ENCODE measurements at regions not wholly inside any gene's neighbourhood (a gene's known extent, or its start where the extent isn't known, plus 50 kb on each side); places are given as distances from the start of the nearest gene placed in this dataset.
"Not testable (repeated sequence)": the region's sequence is repeated elsewhere in the genome, so short reads cannot be mapped to it uniquely, and the experiment has no call there.

DNA sequence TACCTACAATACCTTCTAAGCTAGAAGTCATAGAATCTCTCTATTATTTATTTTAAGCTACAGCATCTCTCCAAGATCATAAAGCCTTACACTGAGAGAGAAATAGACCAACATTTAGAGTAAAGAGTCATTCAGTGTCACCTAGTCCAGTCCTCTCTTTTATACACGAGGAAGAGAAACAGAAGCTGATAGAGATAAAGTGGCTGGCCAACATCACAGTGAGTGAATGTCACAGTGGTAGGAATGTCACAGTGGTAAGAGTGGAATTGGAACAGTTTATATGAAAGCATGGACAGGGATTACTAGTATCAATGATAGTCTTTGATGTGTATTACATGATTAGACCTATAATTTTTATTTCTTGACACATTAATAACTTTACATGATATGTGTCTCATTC, 307.8 kb upstream of the NBPF12 start:
- not testable (repeated sequence) for DNase-seq

DNA sequence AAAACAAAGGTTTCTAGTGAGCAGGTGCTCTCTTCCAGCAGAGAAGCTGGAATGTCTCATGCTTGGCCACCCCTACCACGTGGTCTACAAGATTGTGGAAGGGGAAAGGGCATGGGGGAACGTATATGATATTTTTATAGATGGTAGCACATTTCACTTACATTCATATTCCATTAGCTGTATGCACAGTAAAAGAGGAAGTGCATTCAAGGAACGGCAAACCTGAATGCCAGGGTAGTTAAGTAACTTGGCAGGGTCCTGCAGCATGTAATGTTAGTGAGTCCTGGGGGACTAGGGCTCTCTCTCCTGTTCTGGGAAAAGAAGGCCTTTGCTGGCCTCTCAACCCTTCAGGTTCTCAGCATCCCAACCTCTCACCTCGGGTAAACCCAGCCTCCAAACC, 319.5 kb upstream of the NBPF12 start:
- not testable (repeated sequence) for DNase-seq

DNA sequence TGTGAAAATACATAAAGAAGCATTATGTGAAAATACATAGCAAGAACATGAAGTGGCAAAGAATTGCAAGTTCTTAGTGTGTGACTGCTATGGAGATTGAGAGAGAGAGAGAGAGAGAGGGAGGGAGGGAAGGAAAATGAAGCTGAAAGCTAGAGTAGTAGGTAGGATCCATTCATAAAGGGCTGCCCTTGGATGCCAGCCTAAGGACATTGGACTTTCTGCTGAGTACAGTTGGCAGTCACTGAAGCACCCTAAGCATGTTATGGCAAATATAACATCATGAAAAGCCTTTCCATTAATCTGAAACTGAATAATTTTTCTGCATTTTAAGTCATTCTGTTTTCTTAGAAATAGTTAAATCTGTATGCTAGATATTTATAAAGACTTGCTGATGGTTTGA, 333.4 kb upstream of the NBPF12 start:
- not testable (repeated sequence) for DNase-seq

DNA sequence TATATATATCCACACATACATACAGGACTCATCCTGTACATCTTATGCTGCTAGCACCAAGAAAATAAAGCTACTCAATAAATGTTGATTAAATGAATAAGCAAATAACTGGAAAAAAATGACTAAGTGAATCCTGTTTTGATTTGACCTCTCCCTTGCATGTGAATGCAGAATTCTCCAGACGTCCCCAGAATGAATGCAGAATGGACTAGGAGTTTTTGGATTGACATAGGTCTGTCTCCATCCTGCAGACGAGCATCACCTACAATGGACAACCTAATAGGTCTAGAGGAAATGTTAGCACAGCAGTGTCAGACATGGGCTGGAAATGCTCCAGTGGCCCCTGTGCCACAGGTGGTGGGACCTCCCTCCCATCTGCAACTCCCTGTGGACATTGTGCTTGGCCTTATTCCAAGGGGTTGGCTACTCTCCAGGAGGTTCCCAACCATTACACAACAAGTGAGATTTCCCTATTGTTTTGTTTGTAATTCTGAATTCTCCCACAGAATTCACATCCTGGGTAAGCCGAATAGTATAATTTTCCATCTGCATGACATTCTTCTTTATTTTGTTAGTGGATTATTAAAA, 337.3 kb upstream of the NBPF12 start:
- DNase-seq: not testable (repeated sequence)

DNA sequence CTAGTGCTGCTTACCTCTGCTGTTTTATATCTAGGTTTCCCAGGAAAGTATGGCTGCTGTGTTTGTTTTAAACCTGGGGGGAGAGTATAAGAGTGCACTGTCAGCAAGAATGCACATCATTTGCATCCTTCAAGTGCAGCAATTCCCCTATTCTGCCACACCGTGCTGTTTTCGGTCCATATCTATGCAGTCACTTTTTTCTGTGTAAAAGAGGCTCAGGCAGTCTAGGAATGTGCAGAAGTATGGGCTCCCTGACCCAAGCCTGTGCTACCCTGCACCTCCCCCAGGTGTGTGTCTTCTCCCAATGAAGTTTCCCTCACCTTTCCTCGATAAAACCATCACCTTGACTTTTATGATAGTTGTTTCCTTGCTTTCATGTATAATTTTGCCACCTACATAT, 338.2 kb upstream of the NBPF12 start:
- DNase-seq: not testable (repeated sequence)

DNA sequence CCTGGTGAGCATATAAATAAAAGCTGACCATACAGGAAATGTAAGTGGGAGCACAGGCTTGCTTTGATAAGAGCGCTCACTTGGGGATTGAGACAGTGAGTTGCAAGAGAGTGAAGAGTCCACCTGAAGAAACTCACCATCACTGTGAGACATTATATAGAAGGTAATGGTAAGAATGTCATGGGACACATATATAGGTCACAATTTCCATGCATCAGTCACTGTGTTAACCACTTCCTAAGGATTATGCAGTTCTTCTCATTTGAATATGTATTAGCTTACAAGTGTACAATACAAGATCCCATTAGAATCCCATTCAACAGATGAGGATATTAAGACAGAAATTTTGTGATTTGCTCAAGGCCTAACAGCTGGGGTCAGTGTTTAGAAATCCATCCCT, 352.4 kb upstream of the NOTCH2NLA start:
- DNase-seq: not testable (repeated sequence)

DNA sequence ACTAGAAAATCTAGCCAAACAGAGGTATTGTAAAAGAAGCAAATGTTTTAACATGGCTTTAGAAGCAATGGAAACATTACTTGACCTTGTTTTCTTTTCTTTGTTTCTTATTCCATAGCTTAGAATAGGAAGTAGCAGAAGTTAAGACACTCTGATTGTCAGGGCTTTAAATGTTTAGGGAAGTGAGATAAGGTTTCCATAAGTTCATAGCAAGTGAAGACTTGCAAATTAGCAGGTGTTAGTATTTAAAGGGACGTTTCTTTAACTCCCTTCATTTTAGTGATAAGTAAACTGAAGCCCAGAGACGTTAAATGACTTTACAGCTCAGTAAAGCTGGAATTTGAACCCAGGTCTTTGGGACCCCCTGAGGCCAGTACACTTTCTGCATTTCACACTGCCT, 338.7 kb upstream of the NOTCH2NLA start:
- DNase-seq: not testable (repeated sequence)

DNA sequence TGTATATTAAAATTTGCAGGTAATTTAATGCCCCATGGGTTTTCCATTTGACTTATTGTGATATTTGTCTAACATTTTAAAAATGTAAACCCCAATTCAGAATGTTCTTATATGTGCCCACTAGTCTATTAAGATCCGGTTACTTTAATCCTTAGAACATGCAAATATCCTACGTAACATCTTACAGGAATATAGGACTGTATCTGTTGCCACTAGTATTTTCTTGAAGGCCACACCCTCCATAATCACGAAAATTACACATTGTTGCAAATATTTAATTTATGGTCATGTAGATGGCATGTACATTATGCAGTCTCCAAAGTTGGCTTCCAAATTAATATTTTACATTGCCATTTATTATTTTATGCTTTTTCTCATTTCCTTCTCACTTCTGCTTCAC, 329.2 kb upstream of the NOTCH2NLA start:
- DNase-seq: not testable (repeated sequence)

DNA sequence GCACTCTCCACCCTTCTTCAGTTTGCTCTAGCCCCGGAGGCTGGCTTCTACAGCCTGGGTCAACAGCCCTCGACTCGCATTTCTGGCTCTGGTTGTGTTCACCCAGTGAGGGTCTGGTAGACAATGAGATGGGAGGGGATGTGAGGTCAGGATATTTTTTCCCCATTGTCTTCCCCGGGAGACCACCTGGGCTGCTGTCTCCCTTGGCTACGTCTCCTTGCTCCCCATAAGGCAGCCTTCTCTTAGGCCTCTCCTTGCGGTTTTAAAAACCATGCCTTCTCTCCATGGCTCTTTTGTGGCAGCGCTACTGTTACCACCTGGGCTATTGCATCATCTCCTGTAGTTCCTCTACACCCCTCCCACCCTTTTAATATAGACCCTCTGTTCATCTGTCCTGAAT, 327.6 kb upstream of the NOTCH2NLA start:
- DNase-seq: not testable (repeated sequence)

DNA sequence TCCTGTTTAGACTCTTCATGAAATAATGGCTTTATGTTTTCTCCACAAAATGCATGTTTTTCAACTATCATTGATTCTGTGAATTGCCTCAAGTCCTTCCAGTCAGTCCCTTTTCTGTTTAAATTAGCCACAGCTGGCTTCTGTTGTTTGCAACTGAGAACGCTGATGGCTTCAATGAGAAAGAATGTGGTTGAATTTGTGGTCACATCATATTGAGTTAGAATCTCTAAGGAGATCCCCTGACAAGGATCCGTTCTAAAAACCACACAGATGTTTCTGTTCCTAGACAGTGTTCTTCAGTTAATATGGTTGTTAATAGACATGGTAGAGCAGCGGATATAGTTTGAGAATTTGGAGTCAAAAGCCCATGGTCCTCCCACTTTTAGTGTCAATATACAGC, 323.6 kb upstream of the NOTCH2NLA start:
- not testable (repeated sequence) for DNase-seq

DNA sequence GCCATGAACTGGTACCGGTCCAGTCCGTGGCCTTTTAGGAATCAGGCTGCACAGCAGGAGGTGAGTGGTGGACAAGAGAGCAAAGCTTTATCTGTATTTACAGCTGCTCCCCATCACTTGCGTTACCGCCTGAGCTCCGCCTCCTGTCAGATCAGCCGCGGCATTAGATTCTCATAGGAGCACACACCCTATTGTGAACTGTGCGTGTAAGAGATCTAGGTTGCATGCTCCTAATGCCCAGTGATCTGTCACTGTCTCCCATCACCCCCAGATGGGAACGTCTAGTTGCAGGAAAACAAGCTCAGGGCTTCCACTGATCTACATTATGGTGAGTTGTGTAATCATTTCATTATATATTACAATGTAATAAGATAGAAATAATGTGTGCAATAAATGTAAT, 319.9 kb upstream of the NOTCH2NLA start:
- DNase-seq: not testable (repeated sequence)

DNA sequence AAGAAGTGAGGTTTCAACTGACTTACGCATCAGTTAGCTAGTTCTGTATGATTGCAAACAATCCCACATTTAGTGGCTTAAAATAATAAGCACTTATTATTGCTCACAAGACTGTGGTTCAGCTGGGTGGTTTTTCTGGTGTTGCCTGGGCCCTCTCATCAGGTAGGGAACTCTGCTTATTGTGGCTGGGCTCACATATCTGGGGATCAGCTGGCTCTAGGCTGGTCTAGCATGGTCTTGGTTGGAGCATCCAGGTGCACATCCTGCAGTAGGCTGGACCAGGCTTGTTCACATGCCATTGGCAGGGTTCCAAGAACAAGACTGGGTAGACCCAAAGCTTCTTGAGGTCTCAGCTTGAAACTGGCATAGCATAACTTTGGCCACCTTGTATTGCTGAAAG, 317.4 kb upstream of the NOTCH2NLA start:
- not testable (repeated sequence) for DNase-seq

DNA sequence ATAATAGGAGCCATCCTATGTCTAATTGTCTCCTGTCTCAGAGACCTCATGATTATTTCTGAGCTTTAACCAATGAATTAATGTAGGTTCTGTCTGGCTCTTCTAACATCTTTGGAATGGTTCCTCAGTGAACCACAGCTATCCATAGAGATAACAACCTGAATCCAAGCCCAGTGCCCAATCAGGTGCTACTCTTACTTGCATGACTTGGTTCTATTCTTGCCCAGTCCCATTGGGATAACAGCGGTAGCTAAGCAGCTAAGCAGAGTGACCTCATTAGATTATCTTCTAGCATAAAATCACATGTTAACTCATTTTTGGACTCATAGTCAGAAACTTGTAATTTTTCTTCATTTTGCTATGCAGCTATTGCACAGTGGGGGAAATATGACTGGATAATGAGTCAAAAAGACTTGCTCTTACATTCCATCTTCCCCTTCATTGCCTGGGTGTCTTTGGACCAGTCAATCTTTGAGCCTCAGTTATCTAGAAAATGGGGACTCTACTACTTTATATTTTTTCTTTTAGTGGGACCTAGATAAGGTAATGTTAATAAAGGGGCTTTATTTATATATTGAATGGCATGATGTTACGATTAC, 309.1 kb upstream of the NOTCH2NLA start:
- DNase-seq: not testable (repeated sequence)

DNA sequence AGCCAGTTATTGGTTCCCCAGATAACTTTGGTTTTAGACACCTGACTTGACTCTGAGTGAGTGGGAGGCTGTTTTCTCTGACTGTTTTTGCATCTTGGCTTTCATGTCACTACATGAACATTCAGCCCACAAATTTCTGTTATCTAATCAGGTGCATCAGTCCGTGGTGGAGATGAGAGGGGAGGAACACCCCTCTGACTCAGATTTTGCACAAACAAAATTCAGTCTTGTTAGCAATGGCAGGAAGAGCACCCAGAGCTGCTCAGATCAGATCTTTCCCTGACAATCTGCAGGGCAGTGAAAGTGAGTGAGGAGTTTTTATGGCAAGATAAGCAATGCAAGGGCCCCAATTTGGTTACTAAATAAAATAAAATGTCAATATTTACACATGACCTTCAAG, 307.2 kb upstream of the NOTCH2NLA start:
- not testable (repeated sequence) for DNase-seq

DNA sequence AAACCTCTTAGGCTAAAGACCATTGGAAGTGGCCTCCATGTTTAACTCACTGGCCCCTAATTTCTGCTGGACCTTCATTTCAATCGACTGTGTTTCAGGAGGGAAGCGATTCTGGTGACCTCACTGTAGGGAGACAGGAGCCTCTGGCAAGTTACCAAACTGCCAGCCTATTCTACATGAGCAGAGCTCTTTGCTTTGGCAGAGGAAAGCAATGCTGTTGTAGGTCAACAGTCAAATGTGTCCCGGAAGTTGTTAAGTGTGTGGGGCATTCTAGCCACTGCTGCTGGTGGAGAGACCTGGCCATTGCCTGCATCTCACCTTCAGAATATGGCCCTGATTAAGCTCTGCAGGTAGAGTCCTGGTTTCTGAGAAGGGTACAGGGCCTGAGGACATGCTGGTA, 306.8 kb upstream of the NOTCH2NLA start:
- DNase-seq: not testable (repeated sequence)

DNA sequence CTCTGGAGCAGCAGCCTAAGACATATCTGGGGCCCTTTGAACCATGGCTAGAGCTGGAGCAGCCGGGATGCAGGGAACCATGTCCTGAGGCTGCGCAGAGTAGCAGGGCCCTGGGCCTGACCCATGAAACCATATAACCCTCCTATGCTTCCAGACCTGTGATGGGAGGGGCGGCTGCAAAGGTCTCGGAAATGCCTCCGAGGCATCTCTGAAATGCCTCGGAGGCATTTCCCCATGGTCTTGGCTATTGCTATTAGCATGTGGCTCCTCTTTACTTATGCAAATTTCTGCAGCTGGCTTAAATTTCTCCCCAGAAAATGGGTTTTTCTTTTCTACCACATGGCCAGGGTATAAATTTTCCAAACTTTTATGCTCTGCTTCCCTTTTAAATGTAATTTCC, 302.1 kb upstream of the NOTCH2NLA start:
- DNase-seq: not testable (repeated sequence)

DNA sequence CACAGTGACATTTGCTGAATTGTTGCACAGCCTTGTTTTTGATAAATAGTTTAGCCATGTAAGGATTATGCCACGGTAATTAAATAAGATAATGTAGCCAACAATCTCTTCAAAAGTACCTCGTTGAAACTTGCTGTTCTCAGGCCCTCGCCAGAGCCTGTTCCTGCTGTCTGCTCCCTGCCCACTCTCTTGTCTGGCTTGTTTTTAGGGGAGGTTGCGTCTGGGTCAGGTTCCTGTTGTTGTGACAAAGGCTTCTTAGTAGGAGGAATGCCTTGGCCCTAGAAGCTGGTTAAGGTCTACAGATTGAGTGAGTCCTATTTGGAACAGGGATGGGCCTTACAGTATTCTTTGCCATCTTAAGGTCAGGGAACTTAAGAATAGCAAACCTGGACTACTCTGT, 294.0 kb upstream of the NOTCH2NLA start:
- not testable (repeated sequence) for DNase-seq

DNA sequence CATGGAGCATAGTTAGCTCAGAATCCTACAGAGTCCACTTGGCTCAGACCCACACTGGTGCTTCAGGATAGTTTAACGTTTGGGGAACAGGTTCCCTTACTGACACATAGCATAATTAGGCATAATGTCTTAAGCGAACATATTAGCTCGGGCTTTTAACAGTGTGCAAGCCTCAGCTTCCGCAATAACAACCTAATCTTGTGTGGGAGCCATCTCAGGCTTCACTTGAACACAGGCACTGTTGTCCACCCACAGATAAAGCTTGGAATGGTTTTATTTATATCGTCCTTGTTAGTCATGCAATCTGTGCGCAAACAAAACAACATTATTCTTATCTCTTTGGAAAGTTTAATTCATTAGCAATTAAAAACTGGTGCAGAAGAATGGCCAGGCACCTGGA, 293.5 kb upstream of the NOTCH2NLA start:
- DNase-seq: not testable (repeated sequence)

DNA sequence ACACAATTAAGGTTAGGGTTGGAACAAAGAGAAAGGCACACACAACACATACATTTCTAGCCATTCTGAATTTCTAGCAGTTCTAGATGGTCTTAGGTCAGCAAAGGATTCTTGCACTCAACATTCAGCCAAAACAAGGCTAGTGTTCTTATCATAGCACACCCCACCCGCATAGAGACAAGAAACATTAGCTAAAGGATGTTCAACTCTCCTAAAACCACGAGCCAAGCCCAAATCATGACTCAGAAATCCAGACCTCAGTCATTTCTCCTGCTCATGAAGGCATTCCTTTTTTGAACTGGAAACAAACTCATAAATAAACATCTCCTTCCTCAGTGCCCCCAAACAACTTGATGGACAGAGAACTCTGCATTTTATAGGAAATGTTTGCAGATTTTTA, 293.0 kb upstream of the NOTCH2NLA start:
- not testable (repeated sequence) for DNase-seq

DNA sequence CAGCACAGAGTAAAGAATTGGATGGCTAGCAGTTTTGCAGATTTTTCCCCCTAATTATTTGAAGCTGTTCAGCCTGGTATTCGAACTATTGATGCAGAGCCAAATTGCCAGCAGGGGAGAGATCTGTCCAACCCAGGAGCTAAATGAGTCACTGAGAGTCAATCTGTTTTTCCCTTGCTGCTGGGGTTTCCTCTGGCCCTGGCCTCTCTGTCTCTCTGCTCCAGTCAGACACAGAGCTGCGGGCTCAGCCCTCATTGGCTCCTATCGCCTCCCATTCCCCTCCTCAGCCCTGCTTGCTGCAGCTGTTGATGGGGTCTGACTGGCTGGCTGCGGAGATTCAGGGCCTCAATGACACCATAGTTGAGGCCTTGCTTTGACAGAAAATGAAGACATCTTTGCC, 284.9 kb upstream of the NOTCH2NLA start:
- DNase-seq: not testable (repeated sequence)

DNA sequence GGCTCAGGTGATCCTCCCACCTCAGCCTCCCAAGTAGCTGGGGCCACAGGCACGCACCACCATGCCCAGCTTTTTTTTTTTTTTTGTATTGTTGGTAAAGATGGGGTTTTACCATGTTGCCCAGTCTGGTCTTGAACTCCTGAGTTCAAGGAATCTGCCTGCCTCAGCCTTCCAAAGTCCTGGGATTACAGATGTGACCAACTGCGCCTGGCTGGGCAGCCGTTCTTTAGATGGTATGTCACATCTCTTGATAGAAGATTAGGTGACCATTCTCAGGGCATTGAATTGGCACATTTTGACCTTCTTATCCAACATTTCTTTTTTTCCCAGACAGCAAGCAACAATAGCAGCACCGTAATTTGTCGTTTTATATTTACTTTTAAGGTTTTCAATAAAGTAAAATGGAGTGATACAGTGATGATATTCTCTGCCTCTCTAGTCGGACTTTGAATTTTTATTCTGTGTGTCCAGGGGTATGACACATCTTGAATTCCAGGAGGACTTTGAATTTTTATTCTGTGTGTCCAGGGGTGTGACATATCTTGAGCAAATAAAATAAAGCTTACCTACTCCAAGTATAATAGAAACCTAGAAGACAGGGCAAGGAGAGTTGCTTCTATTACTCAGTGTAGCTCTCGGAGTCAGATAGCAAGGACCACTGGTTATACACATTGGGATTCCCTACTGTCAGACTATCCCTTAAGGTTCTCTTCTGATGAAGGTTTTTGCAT, 282.4 kb upstream of the NOTCH2NLA start:
- DNase-seq: not testable (repeated sequence)

DNA sequence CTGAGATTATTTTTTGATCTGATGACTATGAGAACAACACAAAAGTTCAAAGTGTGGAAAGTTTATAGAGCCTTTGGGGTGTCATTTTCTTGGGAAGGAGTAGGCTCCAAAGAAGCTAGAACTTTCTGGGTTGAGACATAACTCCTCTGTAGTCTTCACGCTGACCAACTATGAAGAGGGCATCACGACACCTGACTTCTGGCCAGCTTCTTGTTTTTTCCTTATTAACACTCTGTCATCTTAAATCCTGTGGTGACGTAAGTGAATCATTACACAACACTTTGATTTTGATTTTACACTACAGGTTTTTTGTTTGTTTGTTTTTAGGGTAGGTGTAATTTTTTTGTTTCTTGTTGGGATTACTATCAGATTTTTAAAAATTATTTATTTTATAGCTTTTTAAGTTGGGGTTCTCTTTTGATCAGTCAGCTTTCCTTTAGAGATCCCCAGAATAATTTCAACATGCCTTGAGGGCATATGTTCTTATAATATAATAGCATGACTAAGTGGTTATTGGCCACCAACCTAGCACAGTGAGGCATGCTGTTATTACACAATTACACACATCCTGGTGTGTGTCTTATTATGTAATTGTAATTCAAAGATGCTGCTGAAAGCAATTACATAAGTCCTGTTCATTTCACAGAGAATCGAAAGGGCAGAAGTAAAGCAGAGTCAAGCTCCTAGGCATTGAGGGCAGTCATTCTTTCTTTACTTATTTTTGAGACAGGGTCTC, 281.6 kb upstream of the NOTCH2NLA start:
- not testable (repeated sequence) for DNase-seq

DNA sequence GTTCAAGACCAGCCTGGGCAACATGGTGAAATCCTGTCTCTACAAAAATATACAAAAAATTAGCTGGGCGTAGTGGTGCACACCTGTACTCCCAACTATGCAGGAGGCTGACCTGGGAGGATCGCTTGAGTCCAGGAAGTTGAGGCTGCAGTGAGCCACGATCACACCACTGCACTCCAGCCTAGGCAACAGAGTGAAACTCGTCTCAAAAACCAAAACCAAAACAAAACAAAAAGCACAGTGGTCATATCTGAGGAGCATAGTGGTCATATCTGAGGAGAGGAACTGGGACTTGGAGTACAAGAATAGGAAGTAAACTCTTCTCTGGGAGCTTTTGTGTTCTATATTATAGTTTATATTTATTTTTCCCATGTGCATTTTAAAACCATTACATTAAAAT, 275.3 kb upstream of the NOTCH2NLA start:
- DNase-seq: not testable (repeated sequence)
